IMR-90 (cell line): ENCODE measurements at regions not wholly inside any gene's neighbourhood (a gene's known extent, or its start where the extent isn't known, plus 50 kb on each side); places are given as distances from the start of the nearest gene placed in this dataset.

ENCODE experiments used
- ATAC-seq: fragments of 200-7000 bp; cut with Tn5 transposase; 2 replicates; pipeline ENCODE4 v1.9.1; 2020; ENCODE audit warnings: low read depth, mild to moderate bottlenecking, moderate library complexity
- BruUV-seq: library from RNA; stranded (reverse); fragments of 400-500 nt; replicated peaks from 2 replicates; lab custom pipeline; 2021; lab: Mats Ljungman, UMichigan
- CTCF ChIA-PET: fragments of 300-600 bp; formaldehyde crosslinking; extraction: SDS; loops from one replicate; lab custom pipeline; 2021; ENCODE audit warnings: antibody characterized with exemption; lab: Yijun Ruan, JAX
- POLR2A ChIA-PET: fragments of 300-600 bp; sonication (Branson Sonifier 250); formaldehyde crosslinking; loops from one replicate; lab custom pipeline; 2022; ENCODE audit warnings: antibody characterized with exemption; ENCODE audit not compliant: unreplicated experiment; lab: Charles Lee
- DNase-seq: peaks from one replicate; pipeline ENCODE4 v3.0.0; 2013
- H2AFZ ChIP-seq: replicated peaks from 2 replicates; pipeline ENCODE3; 2013; ENCODE audit warnings: low read length, mild to moderate bottlenecking; ENCODE audit not compliant: poor library complexity
- H2AK5ac ChIP-seq: 2 replicates; pipeline ENCODE4 v1.6.1; 2013; ENCODE audit warnings: low read depth, low read length, inconsistent platforms
- H2AK9ac ChIP-seq: replicated peaks from 2 replicates; pipeline ENCODE3; 2013; ENCODE audit warnings: mild to moderate bottlenecking, low read depth, low read length, moderate library complexity; ENCODE audit not compliant: poor library complexity
- H2BK120ac ChIP-seq: 2 replicates; pipeline ENCODE4 v1.6.1; 2013; ENCODE audit warnings: low read depth, low read length, inconsistent platforms
- H2BK15ac ChIP-seq: 3 replicates; pipeline ENCODE4 v1.6.1; 2013; ENCODE audit warnings: low read depth, low read length, inconsistent platforms
- H2BK20ac ChIP-seq: 2 replicates; pipeline ENCODE4 v1.6.1; 2013; ENCODE audit warnings: low read depth, mild to moderate bottlenecking, inconsistent platforms, low read length, moderate library complexity
- H2BK5ac ChIP-seq: 2 replicates; pipeline ENCODE4 v1.6.1; 2013; ENCODE audit warnings: mild to moderate bottlenecking, low read depth, low read length, inconsistent platforms; ENCODE audit not compliant: poor library complexity, severe bottlenecking
- H3K14ac ChIP-seq: replicated peaks from 2 replicates; pipeline ENCODE4 v1.6.1; 2013; ENCODE audit warnings: low read depth, low read length, inconsistent platforms
- H3K18ac ChIP-seq: 2 replicates; pipeline ENCODE4 v1.6.1; 2013; ENCODE audit warnings: low read depth, low read length, control low read depth
- H3K23ac ChIP-seq: 2 replicates; pipeline ENCODE4 v1.6.1; 2013; ENCODE audit warnings: low read depth, low read length, inconsistent platforms
- H3K27ac ChIP-seq: 2 replicates; pipeline ENCODE4 v1.5.1; 2013; ENCODE audit warnings: mild to moderate bottlenecking, control low read depth, low read length; ENCODE audit not compliant: insufficient read depth
- H3K27me3 ChIP-seq: 2 replicates; pipeline ENCODE4 v1.6.1; 2013; ENCODE audit warnings: low read length; ENCODE audit not compliant: control insufficient read depth, insufficient read depth
- H3K36me3 ChIP-seq: 2 replicates; pipeline ENCODE4 v1.6.1; 2013; ENCODE audit warnings: low read length, mixed read lengths; ENCODE audit not compliant: control insufficient read depth, insufficient read depth
- H3K4ac ChIP-seq: 2 replicates; pipeline ENCODE4 v1.6.1; 2013; ENCODE audit warnings: low read depth, low read length, inconsistent platforms
- H3K4me1 ChIP-seq: 2 replicates; pipeline ENCODE4 v1.6.1; 2013; ENCODE audit warnings: low read length, mixed read lengths; ENCODE audit not compliant: control insufficient read depth, insufficient read depth
- H3K4me2 ChIP-seq: 2 replicates; pipeline ENCODE4 v1.6.1; 2013; ENCODE audit warnings: low read depth, mild to moderate bottlenecking, control low read depth, low read length, moderate library complexity
- H3K4me3 ChIP-seq: 2 replicates; pipeline ENCODE4 v1.5.1; 2013; ENCODE audit warnings: low read depth, mild to moderate bottlenecking, control low read depth, low read length, moderate library complexity; ENCODE audit not compliant: insufficient read depth
- H3K56ac ChIP-seq: 2 replicates; pipeline ENCODE4 v1.6.1; 2013; ENCODE audit warnings: low read length, inconsistent platforms; ENCODE audit not compliant: insufficient read depth; ENCODE audit errors: extremely low read depth
- H3K79me1 ChIP-seq, 2 experiments: 2 replicates each; pipeline ENCODE4 v1.6.1; 2013; ENCODE audit warnings: low read length in 2 of 2, inconsistent platforms in 1 of 2, low read depth in 1 of 2
- H3K9ac ChIP-seq: 2 replicates; pipeline ENCODE4 v1.6.1; 2013; ENCODE audit warnings: low read depth, low read length, control low read depth
- H3K9me1 ChIP-seq: 2 replicates; pipeline ENCODE4 v1.6.1; 2013; ENCODE audit warnings: low read length, inconsistent platforms; ENCODE audit not compliant: insufficient read depth
- H3K9me3 ChIP-seq: 2 replicates; pipeline ENCODE4 v1.6.1; 2013; ENCODE audit warnings: low read length; ENCODE audit not compliant: control insufficient read depth, insufficient read depth
- H4K20me1 ChIP-seq: 2 replicates; pipeline ENCODE4 v1.6.1; 2013; ENCODE audit warnings: low read length, inconsistent platforms; ENCODE audit not compliant: insufficient read depth
- H4K5ac ChIP-seq: 2 replicates; pipeline ENCODE4 v1.6.1; 2013; ENCODE audit warnings: mild to moderate bottlenecking, low read depth, low read length, control low read depth
- H4K8ac ChIP-seq, 2 experiments: 2 replicates each; pipeline ENCODE4 v1.6.1; 2013; ENCODE audit warnings: low read depth in 2 of 2, low read length in 2 of 2, control low read depth in 1 of 2, inconsistent platforms in 1 of 2
- H4K91ac ChIP-seq: 2 replicates; pipeline ENCODE4 v1.6.1; 2013; ENCODE audit warnings: low read depth, low read length, inconsistent platforms; ENCODE audit not compliant: insufficient read depth
- BHLHE40 ChIP-seq: fragments of 150-350 bp; IDR thresholded peaks from 2 replicates; pipeline ENCODE4 v1.6.1; 2016; ENCODE audit warnings: mild to moderate bottlenecking, low read depth, low read length
- CEBPB ChIP-seq: IDR thresholded peaks from 2 replicates; pipeline ENCODE4 v1.6.1; 2012; ENCODE audit warnings: low read depth, low read length, improper control_type of control experiment
- CHD1 ChIP-seq: IDR thresholded peaks from 2 replicates; pipeline ENCODE4 v1.6.1; 2012; ENCODE audit warnings: low read depth, low read length, improper control_type of control experiment
- CTCF ChIP-seq: conservative IDR thresholded peaks from 2 replicates; pipeline ENCODE4 v1.5.1; 2012; ENCODE audit warnings: mild to moderate bottlenecking, low read depth, low read length, improper control_type of control experiment
- ELK1 ChIP-seq: fragments of 150-350 bp; IDR thresholded peaks from 2 replicates; pipeline ENCODE4 v1.6.1; 2016; ENCODE audit warnings: low read depth, mild to moderate bottlenecking, low read length, moderate library complexity, borderline replicate concordance
- FOS ChIP-seq: fragments of 150-350 bp; IDR thresholded peaks from 2 replicates; pipeline ENCODE4 v1.6.1; 2016; ENCODE audit warnings: low read depth, low read length
- MAFK ChIP-seq: IDR thresholded peaks from 2 replicates; pipeline ENCODE4 v1.6.1; 2012; ENCODE audit warnings: low read depth, low read length, improper control_type of control experiment
- MAZ ChIP-seq: IDR thresholded peaks from 2 replicates; pipeline ENCODE4 v1.6.1; 2012; ENCODE audit warnings: low read depth, mild to moderate bottlenecking, low read length, improper control_type of control experiment, moderate library complexity, borderline replicate concordance
- MXI1 ChIP-seq: IDR thresholded peaks from 2 replicates; pipeline ENCODE4 v1.6.1; 2012; ENCODE audit warnings: low read depth, mild to moderate bottlenecking, low read length, moderate library complexity, borderline replicate concordance
- NFE2L2 ChIP-seq: fragments of 150-350 bp; IDR thresholded peaks from 2 replicates; pipeline ENCODE4 v1.6.1; 2016; ENCODE audit warnings: low read depth, mild to moderate bottlenecking, low read length
- POLR2A ChIP-seq: IDR thresholded peaks from 2 replicates; pipeline ENCODE4 v1.6.1; 2012; ENCODE audit warnings: mild to moderate bottlenecking, low read depth, low read length
- RAD21 ChIP-seq: IDR thresholded peaks from 2 replicates; pipeline ENCODE4 v1.6.1; 2012; ENCODE audit warnings: low read length, improper control_type of control experiment
- RCOR1 ChIP-seq: IDR thresholded peaks from 2 replicates; pipeline ENCODE4 v1.6.1; 2012; ENCODE audit warnings: mild to moderate bottlenecking, low read length, improper control_type of control experiment; ENCODE audit not compliant: insufficient replicate concordance
- RFX5 ChIP-seq: IDR thresholded peaks from 2 replicates; pipeline ENCODE4 v1.8.0; 2012; ENCODE audit warnings: low read depth, mild to moderate bottlenecking, low read length, moderate library complexity
- SMC3 ChIP-seq: fragments of 150-350 bp; IDR thresholded peaks from 2 replicates; pipeline ENCODE4 v1.6.1; 2016; ENCODE audit warnings: low read depth, mild to moderate bottlenecking, antibody characterized with exemption, low read length, moderate library complexity
- USF2 ChIP-seq: fragments of 150-350 bp; IDR thresholded peaks from 2 replicates; pipeline ENCODE4 v1.6.1; 2017; ENCODE audit warnings: mild to moderate bottlenecking, antibody characterized with exemption, low read length, low read depth
- WGBS, 2 experiments: methylation state at CpG; one replicate each; pipeline versions ENCODE4 v1.1.5 to v1.1.7; 2013; ENCODE audit warnings: missing lambda C conversion rate in 2 of 2; ENCODE audit not compliant: insufficient read length in 1 of 2; ENCODE audit errors: extremely low coverage in 2 of 2; 5-methylcytosine and 5-hydroxymethylcytosine counted together
- dilution Hi-C: fragments of 300-500 bp; cut with HindIII; formaldehyde crosslinking; loops from one replicate; pipeline ENCODE4 v1.14.3; 2018; ENCODE audit warnings: low sequenced_read_pairs; ENCODE audit not compliant: unreplicated experiment
- in situ Hi-C: fragments of 300-500 bp; cut with MboI; formaldehyde crosslinking; loops from 3 replicates; pipeline ENCODE4 v1.14.3; 2019; ENCODE audit warnings: low sequenced_read_pairs, inconsistent platforms, mixed read lengths
- intact Hi-C: fragments of 100-400 bp; cut with micrococcal nuclease; formaldehyde crosslinking; loops from 2 replicates; pipeline ENCODE4 v1.10.0; 2022

DNA sequence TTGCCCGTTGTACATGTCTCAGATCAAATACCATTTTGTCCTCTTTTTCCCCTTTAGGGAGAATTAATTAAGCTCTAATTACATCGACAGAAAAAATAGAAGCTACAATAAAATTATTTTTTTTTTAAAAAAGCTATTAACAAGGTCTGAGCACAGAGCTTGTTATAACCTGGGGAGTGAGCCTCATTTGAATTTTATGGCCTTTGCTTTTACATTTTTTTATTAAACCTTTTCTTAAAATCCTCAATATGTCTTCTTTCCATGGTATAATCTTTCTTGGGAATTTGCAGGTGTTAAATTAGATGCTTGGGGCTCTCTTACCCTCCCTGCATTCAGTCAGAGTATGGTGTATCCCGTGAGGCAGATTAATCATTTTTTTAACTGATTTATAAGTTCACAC lies 212.5 kb upstream of the XYLT1 start:
- Histone ChIP-seq H3K27ac (no peak overlapping the region), H2AK5ac (no peak overlapping the region), H3K9me3 (no peaks in the 10 kb centered on the region), H4K91ac (no peak overlapping the region), H3K14ac (no peak overlapping the region), H3K36me3 (no peaks in the 10 kb centered on the region), H4K5ac (no peak overlapping the region), H3K9ac (no peak overlapping the region), H3K18ac (no peak overlapping the region), H2BK120ac (no peak overlapping the region), H3K79me1 (no peaks in the 10 kb centered on the region), H2AFZ (no peak overlapping the region), H3K4ac (no peak overlapping the region), H2BK20ac (no peak overlapping the region), H3K23ac (no peak overlapping the region), H3K4me1 (no peaks in the 10 kb centered on the region), H3K9me1 (no peaks in the 10 kb centered on the region), H4K8ac (no peak overlapping the region), H2BK5ac (no peak overlapping the region), H3K56ac (no peak overlapping the region), H4K20me1 (no peaks in the 10 kb centered on the region), H2AK9ac (no peak overlapping the region), H3K4me2 (no peak overlapping the region), H2BK15ac (no peak overlapping the region), H3K27me3 (no peaks in the 10 kb centered on the region), H3K4me3 (no peak overlapping the region)
- in situ Hi-C loops, result loop anchor here (10.0 kb wide), 1 partner anchor 58 kb away; no protein-coding TSS in a partner anchor
- intact Hi-C loops, result no loop called here
- TF ChIP-seq CEBPB, result no peak
- no peak for TF ChIP-seq RAD21
- TF ChIP-seq ELK1, result no peak
- TF ChIP-seq POLR2A, result no peak
- no peak for TF ChIP-seq MAFK
- no peak for TF ChIP-seq RFX5
- no peak for TF ChIP-seq USF2
- no peak for TF ChIP-seq CTCF
- TF ChIP-seq FOS, result no peak
- TF ChIP-seq BHLHE40, result no peak
- no peak for TF ChIP-seq MXI1
- TF ChIP-seq CHD1, result no peak
- no peak for TF ChIP-seq MAZ
- no peak for TF ChIP-seq SMC3
- no peak for TF ChIP-seq NFE2L2
- TF ChIP-seq RCOR1, result no peak
- dilution Hi-C loops, result no loop called here
- DNase-seq, result no peak
- BruUV-seq, result no TSS peak
- ChIA-PET CTCF (interaction anchor here (0.6 kb wide), 1 partner anchor 44 kb away, joined by 3 read pairs; no protein-coding TSS in a partner anchor), POLR2A (no interaction called here)
- no CpG with 5 or more reads among the region's 3 CpGs for WGBS, 2 experiments
- ATAC-seq, result no peak
